H1 (cell line): ENCODE measurements at regions not wholly inside any gene's neighbourhood (a gene's known extent, or its start where the extent isn't known, plus 50 kb on each side); places are given as distances from the start of the nearest gene placed in this dataset.

Source experiments
- CTCF ChIA-PET: fragments of 300-600 bp; sonication (Branson Sonifier 250); formaldehyde crosslinking; loops from one replicate; lab custom pipeline; 2021; ENCODE audit not compliant: partially characterized antibody; lab: Charles Lee
- POLR2A ChIA-PET: fragments of 300-600 bp; sonication (Branson Sonifier 250); formaldehyde crosslinking; loops from one replicate; lab custom pipeline; 2021; ENCODE audit warnings: inconsistent platforms; ENCODE audit not compliant: partially characterized antibody; lab: Charles Lee
- DNase-seq, 2 experiments: peaks; one replicate each; pipeline versions ENCODE4 v3.0.0 to v3.0.0-alpha.2; 2010 to 2022; ENCODE audit warnings: low spot score in 2 of 2, low read depth in 1 of 2, mixed read lengths in 1 of 2
- FAIRE-seq: peaks from 2 replicates; lab custom pipeline; 2011; peaks lifted over from hg19 to GRCh38; lab: Jason Lieb, UNC
- H2AFZ ChIP-seq: 2 replicates; pipeline ENCODE4 v1.8.1; 2012; ENCODE audit warnings: low read length, inconsistent platforms
- H2AK5ac ChIP-seq: 2 replicates; pipeline ENCODE4 v1.6.1; 2013; ENCODE audit warnings: low read depth, low read length
- H2BK120ac ChIP-seq: replicated peaks from 2 replicates; pipeline ENCODE3; 2013; ENCODE audit warnings: low read depth, low read length, inconsistent platforms
- H2BK12ac ChIP-seq: 2 replicates; pipeline ENCODE4 v1.6.1; 2013; ENCODE audit warnings: low read depth, low read length
- H2BK15ac ChIP-seq: 2 replicates; pipeline ENCODE4 v1.6.1; 2013; ENCODE audit warnings: low read length
- H2BK20ac ChIP-seq: 2 replicates; pipeline ENCODE4 v1.6.1; 2013; ENCODE audit warnings: low read length
- H2BK5ac ChIP-seq: 2 replicates; pipeline ENCODE4 v1.6.1; 2013; ENCODE audit warnings: low read depth, low read length
- H3K14ac ChIP-seq: 2 replicates; pipeline ENCODE4 v1.6.1; 2013; ENCODE audit warnings: inconsistent platforms; ENCODE audit not compliant: insufficient read length
- H3K18ac ChIP-seq: 2 replicates; pipeline ENCODE4 v1.6.1; 2013; ENCODE audit warnings: low read length; ENCODE audit errors: extremely low read depth
- H3K23ac ChIP-seq: 2 replicates; pipeline ENCODE4 v1.6.1; 2013; ENCODE audit warnings: inconsistent platforms; ENCODE audit not compliant: insufficient read length
- H3K23me2 ChIP-seq: 2 replicates; pipeline ENCODE4 v1.6.1; 2013; ENCODE audit warnings: low read depth, low read length
- H3K27ac ChIP-seq: 2 replicates; pipeline ENCODE4 v1.6.1; 2011; ENCODE audit warnings: low read depth, low read length, inconsistent platforms
- H3K27me3 ChIP-seq, 4 experiments: replicated peaks in 1 of 4; 1 replicate in 1 of 4; 2 replicates in 3 of 4; pipeline versions ENCODE4 v1.6.1 to v1.8.1; 2011 to 2013; ENCODE audit warnings: low read length in 3 of 4, mild to moderate bottlenecking in 3 of 4, inconsistent platforms in 2 of 4, mixed read lengths in 2 of 4, moderate library complexity in 1 of 4; ENCODE audit not compliant: control insufficient read depth in 3 of 4, insufficient read depth in 3 of 4; ENCODE audit errors: extremely low read depth in 1 of 4
- H3K36me3 ChIP-seq, 4 experiments: 2 replicates each; pipeline versions ENCODE4 v1.6.1 to v1.8.1; 2011 to 2013; ENCODE audit warnings: mild to moderate bottlenecking in 4 of 4, low read length in 3 of 4, moderate library complexity in 2 of 4, control low read depth in 1 of 4, inconsistent platforms in 1 of 4; ENCODE audit not compliant: insufficient read depth in 4 of 4, control insufficient read depth in 2 of 4
- H3K4ac ChIP-seq: replicated peaks from 2 replicates; pipeline ENCODE3; 2013; ENCODE audit warnings: low read length, low read depth, mixed read lengths, inconsistent platforms; ENCODE audit not compliant: insufficient read length
- H3K4me1 ChIP-seq, 4 experiments: replicated peaks in 1 of 4; 1 replicate in 1 of 4; 2 replicates in 3 of 4; pipeline versions ENCODE4 v1.6.1 to v1.8.1; 2011 to 2013; ENCODE audit warnings: low read length in 3 of 4, inconsistent platforms in 2 of 4, mixed read lengths in 1 of 4; ENCODE audit not compliant: insufficient read depth in 4 of 4, control insufficient read depth in 3 of 4
- H3K4me2 ChIP-seq, 2 experiments: 2 replicates each; pipeline versions ENCODE4 v1.6.1 to v1.8.1; 2011 to 2013; ENCODE audit warnings: low read depth in 2 of 2, low read length in 2 of 2, control low read depth in 1 of 2, inconsistent platforms in 1 of 2, mild to moderate bottlenecking in 1 of 2; ENCODE audit not compliant: insufficient read depth in 1 of 2
- H3K4me3 ChIP-seq, 4 experiments: fragments of 200-600, 300-600 bp in 1 of 4; sonication (generic), shearing (Covaris generic), sonication (Bioruptor Twin) in 1 of 4; 2 replicates each; pipeline versions ENCODE4 v1.5.1 to v1.8.1; 2011 to 2016; ENCODE audit warnings: low read length in 4 of 4, low read depth in 3 of 4, control low read depth in 2 of 4, inconsistent platforms in 2 of 4, mild to moderate bottlenecking in 2 of 4, mixed read lengths in 1 of 4, moderate library complexity in 1 of 4; ENCODE audit not compliant: insufficient read depth in 2 of 4; ENCODE audit errors: extremely low read depth in 1 of 4
- H3K56ac ChIP-seq: replicated peaks from 2 replicates; pipeline ENCODE3; 2013; ENCODE audit warnings: low read depth, mild to moderate bottlenecking, mixed read lengths, low read length, inconsistent platforms; ENCODE audit not compliant: insufficient read length
- H3K79me1 ChIP-seq: 2 replicates; pipeline ENCODE4 v1.6.1; 2013; ENCODE audit warnings: low read depth, low read length, control low read depth
- H3K79me2 ChIP-seq, 2 experiments: 2 replicates each; pipeline versions ENCODE4 v1.6.1 to v1.8.1; 2012 to 2013; ENCODE audit warnings: low read length in 2 of 2, mild to moderate bottlenecking in 2 of 2, inconsistent platforms in 1 of 2; ENCODE audit not compliant: insufficient read depth in 2 of 2, control insufficient read depth in 1 of 2
- H3K9ac ChIP-seq, 4 experiments: replicated peaks in 1 of 4; 1 replicate in 1 of 4; 2 replicates in 3 of 4; pipeline versions ENCODE4 v1.6.1 to v1.8.1; 2011 to 2013; ENCODE audit warnings: low read depth in 3 of 4, low read length in 3 of 4, control low read depth in 2 of 4, mild to moderate bottlenecking in 2 of 4, moderate library complexity in 2 of 4, inconsistent platforms in 1 of 4; ENCODE audit errors: extremely low read depth in 1 of 4
- H3K9me3 ChIP-seq, 2 experiments: 2 replicates each; pipeline versions ENCODE4 v1.6.1 to v1.8.1; 2012 to 2013; ENCODE audit warnings: mild to moderate bottlenecking in 2 of 2, moderate library complexity in 2 of 2, control low read depth in 1 of 2, inconsistent platforms in 1 of 2, low read depth in 1 of 2, low read length in 1 of 2, mixed read lengths in 1 of 2; ENCODE audit not compliant: insufficient read depth in 2 of 2
- H4K20me1 ChIP-seq, 2 experiments: replicated peaks in 1 of 2; 2 replicates each; pipeline versions ENCODE3 to v1.8.1; 2011 to 2013; ENCODE audit warnings: inconsistent platforms in 2 of 2, low read length in 2 of 2, mild to moderate bottlenecking in 1 of 2; ENCODE audit not compliant: insufficient read depth in 2 of 2, control insufficient read depth in 1 of 2
- H4K5ac ChIP-seq: 2 replicates; pipeline ENCODE4 v1.6.1; 2013; ENCODE audit warnings: low read length, low read depth, mixed read lengths, inconsistent platforms; ENCODE audit not compliant: insufficient read length
- H4K8ac ChIP-seq: 2 replicates; pipeline ENCODE4 v1.8.0; 2013; ENCODE audit warnings: mild to moderate bottlenecking, moderate library complexity, low read length, inconsistent platforms; ENCODE audit not compliant: insufficient read depth; ENCODE audit errors: extremely low read depth
- H4K91ac ChIP-seq: replicated peaks from 2 replicates; pipeline ENCODE3; 2013; ENCODE audit warnings: low read length, mixed read lengths, inconsistent platforms; ENCODE audit not compliant: insufficient read length
- CHD2 ChIP-seq: IDR thresholded peaks from 2 replicates; pipeline ENCODE4 v1.6.1; 2012; ENCODE audit warnings: low read length, improper control_type of control experiment
- CTBP2 ChIP-seq: IDR thresholded peaks from 2 replicates; pipeline ENCODE4 v1.7.0; 2011; ENCODE audit warnings: borderline replicate concordance, mild to moderate bottlenecking, moderate library complexity, mixed read lengths, low read length; ENCODE audit not compliant: insufficient read depth, insufficient read length
- TBP ChIP-seq: IDR thresholded peaks from 2 replicates; pipeline ENCODE4 v1.6.1; 2011; ENCODE audit warnings: low read depth, low read length, improper control_type of control experiment
- TCF12 ChIP-seq: IDR thresholded peaks from 2 replicates; pipeline ENCODE4 v1.6.1; 2011; ENCODE audit warnings: low read depth, mild to moderate bottlenecking, low read length
- WGBS, 2 experiments: shearing (Covaris generic) in 1 of 2; methylation state at CpG; one replicate each; pipeline versions ENCODE4 v1.1.6 to v1.1.7; 2013 to 2015; ENCODE audit warnings: low lambda C conversion rate in 2 of 2, mixed read lengths in 2 of 2, inconsistent platforms in 1 of 2, low coverage in 1 of 2, missing lambda C conversion rate in 1 of 2; ENCODE audit not compliant: insufficient replicate concordance in 2 of 2, insufficient coverage in 1 of 2, insufficient read length in 1 of 2; ENCODE audit errors: extremely low coverage in 1 of 2, missing lambda C conversion rate in 1 of 2; 5-methylcytosine and 5-hydroxymethylcytosine counted together

GRCh38 chr7:130922206-130923112 is 188.5 kb upstream of the KLF14 start:
- Histone ChIP-seq H3K79me2 (no peaks in the 10 kb centered on the region), H3K79me1 (no peaks in the 10 kb centered on the region; the same call in 1 of the 2 replicates), H3K14ac (no peak overlapping the region), H4K8ac (no peak overlapping the region), H3K4me1 (peaks cover 0 to 6% (median 4%) of the 10 kb centered on the region in 4 experiments; a peak in 4 of 7 replicates), H2AFZ (no peak overlapping the region), H3K23me2 (no peaks in the 10 kb centered on the region), H3K18ac (no peak overlapping the region), H4K20me1 (no peaks in the 10 kb centered on the region), H2BK120ac (no peak overlapping the region), H3K27me3 (no peaks in the 10 kb centered on the region), H3K9me3 (no peaks in the 10 kb centered on the region), H3K27ac (no peak overlapping the region), H3K4me2 (no peak overlapping the region), H4K5ac (no peak overlapping the region), H2AK5ac (no peak overlapping the region), H3K4ac (no peak overlapping the region), H4K91ac (no peak overlapping the region), H3K36me3 (no peaks in the 10 kb centered on the region), H3K4me3 (no peak overlapping the region), H3K23ac (no peak overlapping the region), H3K56ac (no peak overlapping the region), H2BK20ac (no peak overlapping the region), H2BK15ac (no peak overlapping the region), H2BK5ac (no peak overlapping the region), H2BK12ac (no peak overlapping the region), H3K9ac (no peak overlapping the region)
- FAIRE-seq, result no peak
- 79% methylated on average over 4 of the region's 4 CpGs; no CpG with 5 or more reads in 1 of the 2 experiments for WGBS, 2 experiments
- peak in 1 of 2 experiments; percentile 35 for DNase-seq
- POLR2A ChIA-PET, result interaction anchor here (0.6 to 1.5 kb wide), 4 partner anchors 8 to 26 kb away, joined by 3 to 4 read pairs (median 4); no protein-coding TSS in a partner anchor
- CTCF ChIA-PET, result interaction anchor here (0.6 to 2.9 kb wide), 12 partner anchors 10 to 117 kb away, joined by 3 to 18 read pairs (median 6); no protein-coding TSS in a partner anchor
- TF ChIP-seq CHD2 (no peak), TBP (no peak), CTBP2 (no peak), TCF12 (no peak)
